OCI-LY7 (cell line): ENCODE measurements at regions not wholly inside any gene's neighbourhood (a gene's known extent, or its start where the extent isn't known, plus 50 kb on each side); places are given as distances from the start of the nearest gene placed in this dataset.

Experiments used
- EZH2phosphoT487 ChIP-seq: fragments of 200-600 bp; sonication (generic); IDR thresholded peaks from 2 replicates; pipeline ENCODE4 v1.6.1; 2018; ENCODE audit warnings: low read depth, borderline replicate concordance, mild to moderate bottlenecking, mixed run types, antibody characterized with exemption, low read length, moderate library complexity, mixed read lengths
- TF ChIP-seq, protein P1 (sequence below): fragments of 200-600 bp; sonication (generic); conservative IDR thresholded peaks from 2 replicates; pipeline ENCODE4 v1.5.1; 2014; ENCODE audit warnings: mild to moderate bottlenecking, antibody characterized with exemption, low read length, moderate library complexity, mixed read lengths

DNA sequence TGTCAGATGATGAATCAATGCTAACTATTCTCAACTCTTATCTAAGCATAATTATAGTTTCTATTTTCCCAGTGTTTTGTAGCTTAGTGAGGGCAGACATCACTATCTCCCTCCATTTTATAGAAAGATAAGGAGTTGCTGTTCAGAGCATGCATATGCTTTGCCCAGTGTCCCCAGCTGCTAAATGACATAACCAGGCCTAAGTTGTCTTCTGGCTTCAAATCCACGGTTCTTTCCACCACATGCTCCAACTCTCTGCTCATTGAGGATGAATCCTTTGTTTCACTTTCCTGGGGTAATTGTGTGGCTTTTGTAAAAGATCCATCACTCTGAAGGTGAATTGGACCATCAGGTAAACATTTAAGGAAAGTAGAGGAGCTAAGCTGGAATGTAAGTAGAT is 134.0 kb downstream of the SNX10 start:
- TF ChIP-seq, protein P1, sequence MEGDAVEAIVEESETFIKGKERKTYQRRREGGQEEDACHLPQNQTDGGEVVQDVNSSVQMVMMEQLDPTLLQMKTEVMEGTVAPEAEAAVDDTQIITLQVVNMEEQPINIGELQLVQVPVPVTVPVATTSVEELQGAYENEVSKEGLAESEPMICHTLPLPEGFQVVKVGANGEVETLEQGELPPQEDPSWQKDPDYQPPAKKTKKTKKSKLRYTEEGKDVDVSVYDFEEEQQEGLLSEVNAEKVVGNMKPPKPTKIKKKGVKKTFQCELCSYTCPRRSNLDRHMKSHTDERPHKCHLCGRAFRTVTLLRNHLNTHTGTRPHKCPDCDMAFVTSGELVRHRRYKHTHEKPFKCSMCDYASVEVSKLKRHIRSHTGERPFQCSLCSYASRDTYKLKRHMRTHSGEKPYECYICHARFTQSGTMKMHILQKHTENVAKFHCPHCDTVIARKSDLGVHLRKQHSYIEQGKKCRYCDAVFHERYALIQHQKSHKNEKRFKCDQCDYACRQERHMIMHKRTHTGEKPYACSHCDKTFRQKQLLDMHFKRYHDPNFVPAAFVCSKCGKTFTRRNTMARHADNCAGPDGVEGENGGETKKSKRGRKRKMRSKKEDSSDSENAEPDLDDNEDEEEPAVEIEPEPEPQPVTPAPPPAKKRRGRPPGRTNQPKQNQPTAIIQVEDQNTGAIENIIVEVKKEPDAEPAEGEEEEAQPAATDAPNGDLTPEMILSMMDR: no peak
- no peak for TF ChIP-seq EZH2phosphoT487
